ENCODE measurements at regions not wholly inside any gene's neighbourhood (a gene's known extent, or its start where the extent isn't known, plus 50 kb on each side); places are given as distances from the start of the nearest gene placed in this dataset.

- DNase-seq, result no peak
Measured at GRCh38 chr10:128780156-128780761, 654.0 kb upstream of the MKI67 start.

- no peak for DNase-seq
Measured at GRCh38 chr10:128781637-128782036, 655.4 kb upstream of the MKI67 start.

GRCh38 chr10:128784444-128784843 is 658.2 kb upstream of the MKI67 start:
- DNase-seq, result no peak

- DNase-seq, result no peak
Measured at GRCh38 chr10:128792426-128793140, 666.4 kb upstream of the MKI67 start.

- no peak for DNase-seq
Measured at GRCh38 chr10:128793726-128794655, 667.8 kb upstream of the MKI67 start.

GRCh38 chr10:128796396-128796912 is 670.2 kb upstream of the MKI67 start:
- DNase-seq, result no peak

GRCh38 chr10:128802062-128802461 is 665.0 kb upstream of the MGMT start:
- no peak for DNase-seq

GRCh38 chr10:128803790-128804189 is 663.3 kb upstream of the MGMT start:
- no peak for DNase-seq

- DNase-seq, result no peak
Measured at GRCh38 chr10:128804411-128804810, 662.6 kb upstream of the MGMT start.

- no peak for DNase-seq
Measured at GRCh38 chr10:128808921-128809440, 658.1 kb upstream of the MGMT start.

GRCh38 chr10:128811511-128811910 is 655.5 kb upstream of the MGMT start:
- DNase-seq, result no peak

GRCh38 chr10:128812000-128812399 is 655.0 kb upstream of the MGMT start:
- no peak for DNase-seq

GRCh38 chr10:128813574-128813973 is 653.5 kb upstream of the MGMT start:
- no peak for DNase-seq

- DNase-seq, result no peak
Measured at GRCh38 chr10:128814024-128814423, 653.0 kb upstream of the MGMT start.

GRCh38 chr10:128814782-128815181 is 652.3 kb upstream of the MGMT start:
- DNase-seq, result no peak

GRCh38 chr10:128816726-128817125 is 650.3 kb upstream of the MGMT start:
- no peak for DNase-seq

GRCh38 chr10:128817636-128818035 is 649.4 kb upstream of the MGMT start:
- no peak for DNase-seq

GRCh38 chr10:128820663-128821062 is 646.4 kb upstream of the MGMT start:
- no peak for DNase-seq

GRCh38 chr10:128823201-128823600 is 643.8 kb upstream of the MGMT start:
- DNase-seq, result no peak

GRCh38 chr10:128825626-128826025 is 641.4 kb upstream of the MGMT start:
- no peak for DNase-seq

- no peak for DNase-seq
Measured at GRCh38 chr10:128833671-128834070, 633.4 kb upstream of the MGMT start.

GRCh38 chr10:128835361-128835760 is 631.7 kb upstream of the MGMT start:
- DNase-seq, result no peak

- no peak for DNase-seq
Measured at GRCh38 chr10:128837478-128837877, 629.6 kb upstream of the MGMT start.
